GM18951 (cell line): ENCODE measurements at regions not wholly inside any gene's neighbourhood (a gene's known extent, or its start where the extent isn't known, plus 50 kb on each side); places are given as distances from the start of the nearest gene placed in this dataset.

Experiments
- POLR2A ChIP-seq: IDR thresholded peaks from 4 replicates; pipeline ENCODE4 v1.6.1; 2011; ENCODE audit warnings: mild to moderate bottlenecking; ENCODE audit not compliant: insufficient read length, insufficient read depth; ENCODE audit errors: extremely low read depth
- in situ Hi-C: fragments of 300-500 bp; cut with MboI; formaldehyde crosslinking; loops from one replicate; pipeline ENCODE4 v1.12.0; 2022; ENCODE audit warnings: low sequenced_read_pairs, mixed read lengths, inconsistent platforms; ENCODE audit not compliant: unreplicated experiment

- TF ChIP-seq POLR2A = no peak
- in situ Hi-C loops = no loop called here
These were observed 158.9 kb upstream of the CADPS start for GRCh38 chr3:63034101-63034500.

DNA sequence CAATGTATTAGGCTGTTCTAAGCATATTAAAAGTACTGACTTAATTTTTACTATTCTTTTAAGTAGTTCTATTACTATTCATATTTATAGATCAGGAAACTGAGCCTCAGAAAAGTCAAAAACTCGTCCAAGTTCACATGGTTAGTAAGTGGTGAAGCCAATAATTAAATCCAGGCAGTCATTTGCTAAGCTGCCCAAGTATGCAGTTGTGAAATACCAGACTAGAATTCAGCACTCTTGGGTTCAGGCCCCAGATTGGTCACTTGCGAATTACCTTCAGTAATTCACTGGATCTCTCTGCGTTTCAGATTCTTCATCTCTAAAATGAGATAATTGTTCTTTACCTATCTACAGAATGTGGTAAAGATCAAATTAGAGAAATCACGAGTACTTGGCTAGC is 161.9 kb upstream of the CADPS start:
- in situ Hi-C loops = no loop called here
- no peak for TF ChIP-seq POLR2A

- TF ChIP-seq POLR2A = no peak
- in situ Hi-C loops = no loop called here
These were observed 167.6 kb upstream of the CADPS start for GRCh38 chr3:63042833-63043232.

DNA sequence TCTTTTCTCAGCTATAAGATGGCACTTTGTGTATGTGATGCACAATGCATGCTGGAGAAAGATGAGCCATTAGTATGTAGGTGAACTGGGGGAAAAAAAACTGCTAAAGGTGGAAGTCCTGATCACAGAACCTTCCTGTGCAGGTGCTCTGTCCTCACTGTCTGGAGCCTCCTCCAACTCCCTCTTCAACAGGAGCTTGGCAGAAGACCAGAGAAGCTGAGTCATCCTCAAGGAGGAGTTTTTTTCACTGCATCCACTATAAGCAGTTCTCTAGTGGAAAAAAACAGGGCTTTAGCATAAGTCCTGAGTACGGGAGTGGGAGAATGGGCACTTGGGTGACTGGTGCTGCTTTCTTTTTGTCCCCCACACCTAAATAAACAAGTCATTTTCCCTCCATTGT is 168.4 kb upstream of the CADPS start:
- no peak for TF ChIP-seq POLR2A
- in situ Hi-C loops = no loop called here

DNA sequence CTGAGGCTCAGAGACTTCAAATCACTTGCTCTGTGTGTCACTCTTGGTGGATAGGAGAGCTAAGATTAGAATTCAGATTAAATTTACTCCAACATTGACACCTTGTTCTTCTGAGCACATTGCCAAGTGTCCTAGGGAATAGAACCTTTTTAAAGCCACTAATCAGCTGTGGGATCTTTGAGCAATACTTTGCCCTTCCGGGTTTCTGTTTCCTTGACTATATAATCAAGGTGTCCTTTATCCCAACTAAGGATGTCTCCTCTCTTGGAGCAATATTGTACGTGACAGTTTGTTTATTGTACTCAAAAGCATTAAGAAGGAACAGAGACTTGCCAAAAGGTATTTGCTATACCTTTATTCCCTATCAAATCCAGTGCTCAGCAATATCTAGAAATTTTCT is 170.9 kb upstream of the CADPS start:
- no peak for TF ChIP-seq POLR2A
- in situ Hi-C loops = no loop called here

- in situ Hi-C loops = no loop called here
- TF ChIP-seq POLR2A = no peak
These were observed 171.4 kb upstream of the CADPS start for GRCh38 chr3:63046580-63046979.

DNA sequence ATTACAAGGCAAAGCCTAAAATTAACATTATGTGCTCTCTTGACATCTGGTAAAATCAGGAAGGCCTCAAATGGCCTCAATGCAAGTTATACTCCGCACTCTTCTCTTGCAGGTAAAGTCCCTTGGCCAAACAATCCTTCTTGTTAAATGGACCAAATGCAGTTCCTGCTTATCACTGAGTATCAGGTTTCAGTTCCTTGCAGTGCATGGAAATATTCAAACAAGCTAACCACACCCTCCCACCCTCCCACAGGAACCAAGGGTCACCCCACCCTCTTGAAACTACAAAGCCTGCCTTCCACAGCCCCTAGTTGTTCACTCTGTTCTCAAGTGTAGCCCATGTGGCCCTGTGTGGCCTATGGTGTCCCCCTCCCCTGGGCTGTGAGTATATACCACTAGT is 171.9 kb upstream of the CADPS start:
- in situ Hi-C loops = no loop called here

DNA sequence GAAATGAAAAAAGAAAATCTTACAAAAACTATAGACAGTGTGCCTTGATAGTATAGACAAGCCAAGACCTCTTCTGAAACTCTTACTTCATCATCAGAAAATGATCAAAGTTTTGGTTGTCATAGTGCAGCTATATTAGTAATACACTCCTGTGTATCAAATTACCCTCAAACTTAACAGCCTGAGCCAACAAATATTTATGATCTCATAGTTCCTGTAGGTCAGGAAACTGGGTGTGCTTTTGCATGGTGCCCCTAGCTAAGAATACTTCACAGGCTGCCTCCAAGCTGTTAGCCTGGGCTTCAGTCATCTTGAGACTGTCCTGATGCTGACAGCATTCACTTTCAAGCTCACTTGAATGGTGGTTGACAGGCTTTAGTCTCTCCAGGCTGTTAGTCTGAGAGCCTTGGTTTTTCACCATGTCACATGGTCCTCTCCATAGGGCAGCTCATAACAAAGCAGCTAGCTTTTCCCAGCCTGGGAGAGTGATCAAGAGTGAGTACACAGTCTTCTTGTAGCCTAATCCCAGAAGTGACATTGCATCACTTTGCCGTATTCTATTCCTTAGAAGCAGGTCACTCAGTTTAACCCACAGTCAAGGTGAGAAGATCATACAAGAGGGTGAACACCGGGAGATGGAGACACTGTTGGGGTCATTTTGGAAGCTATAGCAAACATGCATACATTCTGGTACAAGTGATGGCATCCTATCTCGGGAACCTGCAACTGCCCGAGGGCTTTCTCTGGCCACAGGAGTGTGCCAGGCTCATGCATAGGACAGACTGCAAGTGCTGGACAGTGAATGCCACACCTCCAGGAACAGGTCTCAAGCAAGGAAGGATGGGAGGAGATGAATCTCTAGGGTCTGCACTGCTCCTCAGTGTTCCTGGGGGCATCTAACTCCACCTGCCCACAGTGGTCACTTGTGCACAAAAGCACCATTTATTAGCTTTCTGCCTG is 173.4 kb upstream of the CADPS start:
- TF ChIP-seq POLR2A = no peak
- in situ Hi-C loops = no loop called here

More for the DNA sequence above, 171.9 kb upstream of the CADPS start:
- no peak for TF ChIP-seq POLR2A

- TF ChIP-seq POLR2A = no peak
- in situ Hi-C loops = no loop called here
These were observed 175.4 kb upstream of the CADPS start for GRCh38 chr3:63050548-63051177.

GRCh38 chr3:63051920-63052319 is 176.7 kb upstream of the CADPS start:
- TF ChIP-seq POLR2A = no peak
- in situ Hi-C loops = no loop called here

GRCh38 chr3:63056932-63057331 is 181.7 kb upstream of the CADPS start:
- in situ Hi-C loops = no loop called here
- no peak for TF ChIP-seq POLR2A

GRCh38 chr3:63060412-63060811 is 185.2 kb upstream of the CADPS start:
- TF ChIP-seq POLR2A = no peak
- in situ Hi-C loops = no loop called here

GRCh38 chr3:63061449-63061848 is 186.2 kb upstream of the CADPS start:
- in situ Hi-C loops = no loop called here
- no peak for TF ChIP-seq POLR2A

DNA sequence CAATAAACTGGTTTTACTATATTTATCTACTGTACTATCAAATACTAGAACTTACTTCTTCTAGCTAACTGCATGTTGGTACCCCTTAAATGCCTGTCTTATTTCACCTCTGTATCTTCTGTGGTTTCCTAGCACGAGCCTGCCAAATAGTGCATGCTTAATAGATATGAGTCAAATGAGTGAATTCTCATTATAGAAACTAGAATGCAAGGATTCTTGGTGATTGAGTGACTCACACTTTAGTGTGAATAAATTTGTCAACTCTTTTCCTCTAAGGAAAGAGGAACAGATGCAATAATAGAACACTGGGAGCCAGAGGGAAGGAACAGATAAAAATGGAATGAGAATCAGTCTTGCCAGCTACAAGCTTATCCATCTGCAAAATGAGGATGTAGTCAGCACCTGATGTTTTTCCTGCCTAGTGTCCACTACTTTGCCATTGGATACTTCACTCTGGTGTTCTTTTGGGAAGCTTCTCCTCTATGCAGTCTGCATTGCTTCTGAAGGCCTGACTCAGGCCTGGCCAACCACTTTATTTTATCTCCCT is 189.1 kb upstream of the CADPS start:
- in situ Hi-C loops = no loop called here
- no peak for TF ChIP-seq POLR2A
